Loucy (cell line): ENCODE measurements at regions not wholly inside any gene's neighbourhood (a gene's known extent, or its start where the extent isn't known, plus 50 kb on each side); places are given as distances from the start of the nearest gene placed in this dataset.
"Not testable (repeated sequence)": the region's sequence is repeated elsewhere in the genome, so short reads cannot be mapped to it uniquely, and the experiment has no call there.

Experiments used
- CTCF ChIP-seq: fragments of 200-600 bp; sonication (generic); conservative IDR thresholded peaks from 2 replicates; pipeline ENCODE4 v1.5.1; 2014; ENCODE audit warnings: mild to moderate bottlenecking, antibody characterized with exemption, low read length
- EZH2phosphoT487 ChIP-seq: fragments of 200-600 bp; IDR thresholded peaks from 2 replicates; pipeline ENCODE4 v1.6.1; 2018; ENCODE audit warnings: antibody characterized with exemption, mild to moderate bottlenecking, moderate library complexity, borderline replicate concordance

GRCh38 chrX:40362291-40362690, 218.5 kb upstream of the ATP6AP2 start:
- not testable (repeated sequence) for TF ChIP-seq CTCF, EZH2phosphoT487
